B cell (primary cell): ENCODE measurements at regions not wholly inside any gene's neighbourhood (a gene's known extent, or its start where the extent isn't known, plus 50 kb on each side); places are given as distances from the start of the nearest gene placed in this dataset.

ENCODE experiments used
- CTCF ChIP-seq: fragments of 200-600 bp; IDR thresholded peaks from one replicate; pipeline ENCODE4 v1.8.0; 2022; ENCODE audit warnings: antibody characterized with exemption, mild to moderate bottlenecking
- EZH2 ChIP-seq: IDR thresholded peaks from 2 replicates; pipeline ENCODE4 v1.6.1; 2012; ENCODE audit warnings: borderline replicate concordance, low read depth, mild to moderate bottlenecking, moderate library complexity, low read length; ENCODE audit not compliant: insufficient read depth, poor library complexity, severe bottlenecking

GRCh38 chr3:13934315-13934714 lies 54.4 kb upstream of the WNT7A start:
- no peak for TF ChIP-seq CTCF
- no peak for TF ChIP-seq EZH2
